ENCODE measurements at regions not wholly inside any gene's neighbourhood (a gene's known extent, or its start where the extent isn't known, plus 50 kb on each side); places are given as distances from the start of the nearest gene placed in this dataset.
"Not testable (repeated sequence)": the region's sequence is repeated elsewhere in the genome, so short reads cannot be mapped to it uniquely, and the experiment has no call there.

GRCh38 chr20:30524155-30524554, 733.3 kb upstream of the DEFB115 start:
- H3K9ac ChIP-seq (ENCODE audit: low read depth, low read length); H2AK9ac ChIP-seq (replicated peaks; ENCODE audit: low read depth, low read length, poor library complexity); H3K18ac ChIP-seq (ENCODE audit: low read depth, low read length); H4K8ac ChIP-seq (ENCODE audit: low read depth in 2 of 2, low read length in 2 of 2); H3K27ac ChIP-seq (ENCODE audit: insufficient read depth, low read length); H4K5ac ChIP-seq (ENCODE audit: low read depth, low read length); H3K4me3 ChIP-seq (ENCODE audit: insufficient read depth, low read depth, low read length); H2BK15ac ChIP-seq (ENCODE audit: low read depth, low read length); H3K9me1 ChIP-seq (ENCODE audit: insufficient read depth, low read length); H3K27me3 ChIP-seq (ENCODE audit: control insufficient read depth, insufficient read depth, low read length); H2BK5ac ChIP-seq (ENCODE audit: low read depth, low read length, poor library complexity, severe bottlenecking); H2AK5ac ChIP-seq (ENCODE audit: low read depth, low read length); ATAC-seq (ENCODE audit: low read depth); intact Hi-C loops (cut with micrococcal nuclease); H3K4ac ChIP-seq (ENCODE audit: low read depth, low read length); POLR2A ChIA-PET (ENCODE audit: unreplicated experiment); H3K36me3 ChIP-seq (ENCODE audit: control insufficient read depth, insufficient read depth, low read length); H3K4me2 ChIP-seq (ENCODE audit: low read depth, low read length); H4K20me1 ChIP-seq (ENCODE audit: insufficient read depth, low read length); H3K79me1 ChIP-seq (ENCODE audit: low read depth in 1 of 2, low read length in 2 of 2); H2BK20ac ChIP-seq (ENCODE audit: low read depth, low read length); H3K14ac ChIP-seq (replicated peaks; ENCODE audit: low read depth, low read length); DNase-seq; H3K23ac ChIP-seq (ENCODE audit: low read depth, low read length); H3K56ac ChIP-seq (ENCODE audit: extremely low read depth, insufficient read depth, low read length); H2BK120ac ChIP-seq (ENCODE audit: low read depth, low read length); H4K91ac ChIP-seq (ENCODE audit: insufficient read depth, low read depth, low read length); dilution Hi-C loops (cut with HindIII; ENCODE audit: low sequenced_read_pairs, unreplicated experiment); H2AFZ ChIP-seq (replicated peaks; ENCODE audit: low read length, poor library complexity); H3K4me1 ChIP-seq (ENCODE audit: control insufficient read depth, insufficient read depth, low read length); H3K9me3 ChIP-seq (ENCODE audit: control insufficient read depth, insufficient read depth, low read length); in situ Hi-C loops (cut with MboI; ENCODE audit: low sequenced_read_pairs); CTCF ChIA-PET; BruUV-seq (replicated peaks): not testable (repeated sequence)
- WGBS, 2 experiments (ENCODE audit: extremely low coverage in 2 of 2, insufficient read length in 1 of 2) = no CpG with 5 or more reads among the region's 4 CpGs

- H3K9ac ChIP-seq (ENCODE audit: low read depth, low read length); H3K4me1 ChIP-seq (ENCODE audit: control insufficient read depth, insufficient read depth, low read length); H2BK120ac ChIP-seq (ENCODE audit: low read depth, low read length); CTCF ChIA-PET; H3K36me3 ChIP-seq (ENCODE audit: control insufficient read depth, insufficient read depth, low read length); H3K18ac ChIP-seq (ENCODE audit: low read depth, low read length); H3K9me1 ChIP-seq (ENCODE audit: insufficient read depth, low read length); H4K20me1 ChIP-seq (ENCODE audit: insufficient read depth, low read length); POLR2A ChIA-PET (ENCODE audit: unreplicated experiment); dilution Hi-C loops (cut with HindIII; ENCODE audit: low sequenced_read_pairs, unreplicated experiment); intact Hi-C loops (cut with micrococcal nuclease); H3K56ac ChIP-seq (ENCODE audit: extremely low read depth, insufficient read depth, low read length); BruUV-seq (replicated peaks); H3K27ac ChIP-seq (ENCODE audit: insufficient read depth, low read length); H3K27me3 ChIP-seq (ENCODE audit: control insufficient read depth, insufficient read depth, low read length); H3K4ac ChIP-seq (ENCODE audit: low read depth, low read length); H4K91ac ChIP-seq (ENCODE audit: insufficient read depth, low read depth, low read length); H3K14ac ChIP-seq (replicated peaks; ENCODE audit: low read depth, low read length); H3K9me3 ChIP-seq (ENCODE audit: control insufficient read depth, insufficient read depth, low read length); in situ Hi-C loops (cut with MboI; ENCODE audit: low sequenced_read_pairs); H2AFZ ChIP-seq (replicated peaks; ENCODE audit: low read length, poor library complexity); H2BK5ac ChIP-seq (ENCODE audit: low read depth, low read length, poor library complexity, severe bottlenecking); H3K23ac ChIP-seq (ENCODE audit: low read depth, low read length); H3K4me3 ChIP-seq (ENCODE audit: insufficient read depth, low read depth, low read length); ATAC-seq (ENCODE audit: low read depth); H2AK5ac ChIP-seq (ENCODE audit: low read depth, low read length); H2BK20ac ChIP-seq (ENCODE audit: low read depth, low read length); H4K8ac ChIP-seq (ENCODE audit: low read depth in 2 of 2, low read length in 2 of 2); H4K5ac ChIP-seq (ENCODE audit: low read depth, low read length); H2BK15ac ChIP-seq (ENCODE audit: low read depth, low read length); H3K79me1 ChIP-seq (ENCODE audit: low read depth in 1 of 2, low read length in 2 of 2); DNase-seq; H3K4me2 ChIP-seq (ENCODE audit: low read depth, low read length); H2AK9ac ChIP-seq (replicated peaks; ENCODE audit: low read depth, low read length, poor library complexity): not testable (repeated sequence)
- WGBS, 2 experiments (ENCODE audit: extremely low coverage in 2 of 2, insufficient read length in 1 of 2) = no CpG with 5 or more reads among the region's 2 CpGs
Measured at GRCh38 chr20:30524761-30525160, 732.7 kb upstream of the DEFB115 start.
